Neuronal stem cell (in vitro differentiated cells): ENCODE measurements at regions not wholly inside any gene's neighbourhood (a gene's known extent, or its start where the extent isn't known, plus 50 kb on each side); places are given as distances from the start of the nearest gene placed in this dataset.
"Not testable (repeated sequence)": the region's sequence is repeated elsewhere in the genome, so short reads cannot be mapped to it uniquely, and the experiment has no call there.

Experiments used
- DNase-seq: peaks from one replicate; pipeline ENCODE4 v3.0.0-alpha.2; 2013; ENCODE audit warnings: low spot score
- H2AFZ ChIP-seq: one replicate; pipeline ENCODE4 v1.6.1; 2013; ENCODE audit warnings: mild to moderate bottlenecking, low read length, inconsistent platforms
- H2AK5ac ChIP-seq: 2 replicates; pipeline ENCODE4 v1.6.1; 2013; ENCODE audit warnings: low read depth, mild to moderate bottlenecking, inconsistent platforms, low read length, moderate library complexity, mixed read lengths
- H2BK120ac ChIP-seq: 2 replicates; pipeline ENCODE4 v1.6.1; 2013; ENCODE audit warnings: low read depth, mild to moderate bottlenecking, inconsistent platforms, low read length, moderate library complexity, mixed read lengths
- H2BK12ac ChIP-seq: one replicate; pipeline ENCODE4 v1.6.1; 2013; ENCODE audit warnings: low read length, inconsistent platforms
- H2BK15ac ChIP-seq: 2 replicates; pipeline ENCODE4 v1.6.1; 2013; ENCODE audit warnings: mild to moderate bottlenecking, low read length, inconsistent platforms, mixed read lengths
- H2BK5ac ChIP-seq: one replicate; pipeline ENCODE4 v1.6.1; 2013; ENCODE audit warnings: inconsistent platforms, mild to moderate bottlenecking, low read length, moderate library complexity
- H3K14ac ChIP-seq: one replicate; pipeline ENCODE4 v1.6.1; 2013; ENCODE audit warnings: low read length, inconsistent platforms
- H3K18ac ChIP-seq: 2 replicates; pipeline ENCODE4 v1.6.1; 2013; ENCODE audit warnings: low read length, inconsistent platforms
- H3K23ac ChIP-seq: 2 replicates; pipeline ENCODE4 v1.6.1; 2013; ENCODE audit warnings: low read depth, mild to moderate bottlenecking, mixed read lengths, low read length, inconsistent platforms; ENCODE audit not compliant: poor library complexity
- H3K27ac ChIP-seq: replicated peaks from 3 replicates; pipeline ENCODE4 v1.5.1; 2013; ENCODE audit warnings: low read length, inconsistent platforms
- H3K27me3 ChIP-seq, 3 experiments: 2 replicates each; pipeline ENCODE4 v1.6.1; 2013; ENCODE audit warnings: low read length in 3 of 3, mild to moderate bottlenecking in 2 of 3, inconsistent platforms in 1 of 3, low read depth in 1 of 3, mixed read lengths in 1 of 3, moderate library complexity in 1 of 3; ENCODE audit not compliant: control insufficient read depth in 3 of 3, insufficient read depth in 3 of 3
- H3K36me3 ChIP-seq, 2 donors: replicated peaks in 1 of 2; 2 replicates each; pipeline ENCODE4 v1.6.1; 2013; ENCODE audit warnings: low read length in 2 of 2; ENCODE audit not compliant: control insufficient read depth in 2 of 2, insufficient read depth in 2 of 2
- H3K4ac ChIP-seq: 2 replicates; pipeline ENCODE4 v1.6.1; 2013; ENCODE audit warnings: inconsistent platforms, mild to moderate bottlenecking, low read length, moderate library complexity
- H3K4me1 ChIP-seq, 2 donors: 1 replicate in 1 of 2; 2 replicates in 1 of 2; pipeline ENCODE4 v1.6.1; 2013; ENCODE audit warnings: low read length in 2 of 2, low read depth in 1 of 2; ENCODE audit not compliant: control insufficient read depth in 2 of 2, insufficient read depth in 1 of 2
- H3K4me2 ChIP-seq: one replicate; pipeline ENCODE4 v1.6.1; 2013; ENCODE audit warnings: mild to moderate bottlenecking, low read length, inconsistent platforms; ENCODE audit not compliant: insufficient read depth, poor library complexity, severe bottlenecking
- H3K4me3 ChIP-seq, 2 donors: 2 replicates each; pipeline ENCODE4 v1.5.1; 2013; ENCODE audit warnings: low read length in 2 of 2, mild to moderate bottlenecking in 2 of 2, inconsistent platforms in 1 of 2, moderate library complexity in 1 of 2
- H3K79me1 ChIP-seq: one replicate; pipeline ENCODE4 v1.6.1; 2013; ENCODE audit warnings: low read depth, mild to moderate bottlenecking, inconsistent platforms, low read length, moderate library complexity
- H3K9ac ChIP-seq: one replicate; pipeline ENCODE4 v1.6.1; 2013; ENCODE audit warnings: mild to moderate bottlenecking, low read depth, low read length, inconsistent platforms; ENCODE audit not compliant: poor library complexity
- H3K9me3 ChIP-seq, 2 donors: replicated peaks in 1 of 2; 2 replicates each; pipeline versions ENCODE3 to v1.6.1; 2013; ENCODE audit warnings: low read length in 2 of 2, mild to moderate bottlenecking in 2 of 2, inconsistent platforms in 1 of 2, low read depth in 1 of 2, mixed read lengths in 1 of 2, moderate library complexity in 1 of 2; ENCODE audit not compliant: control insufficient read depth in 2 of 2, insufficient read depth in 1 of 2
- H4K8ac ChIP-seq: one replicate; pipeline ENCODE4 v1.6.1; 2013; ENCODE audit warnings: low read depth, mild to moderate bottlenecking, inconsistent platforms, low read length, moderate library complexity
- H4K91ac ChIP-seq: one replicate; pipeline ENCODE4 v1.6.1; 2013; ENCODE audit warnings: low read length, low read depth, mild to moderate bottlenecking, inconsistent platforms; ENCODE audit not compliant: poor library complexity
- WGBS, 2 donors: extraction: QIAGEN DNeasy Blood & Tissue Kit; methylation state at CpG; one replicate each; pipeline ENCODE4 v1.1.7; 2013; ENCODE audit warnings: missing lambda C conversion rate in 2 of 2, mixed read lengths in 1 of 2; ENCODE audit not compliant: insufficient read length in 2 of 2, insufficient replicate concordance in 1 of 2; ENCODE audit errors: extremely low coverage in 2 of 2; 5-methylcytosine and 5-hydroxymethylcytosine counted together

DNA sequence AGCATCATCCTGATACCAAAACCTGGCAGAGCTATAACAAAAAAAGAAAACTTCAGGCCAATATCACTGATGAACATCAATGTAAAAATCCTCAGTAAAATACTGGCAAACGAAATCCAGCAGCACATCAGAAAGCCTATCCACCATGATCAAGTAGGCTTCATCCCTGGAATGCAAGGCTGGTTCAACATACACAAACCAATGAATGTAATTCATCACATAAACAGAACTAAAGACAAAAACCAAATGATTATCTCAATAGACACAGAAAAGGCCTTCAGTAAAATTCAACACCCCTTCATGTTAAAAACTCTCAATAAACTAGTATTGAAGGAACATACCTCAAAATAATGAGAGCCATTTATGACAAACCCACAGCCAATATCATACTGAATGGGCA lies 58.7 kb upstream of the SNRK start:
- H3K9me3 ChIP-seq, H3K14ac ChIP-seq, H3K18ac ChIP-seq, H3K9ac ChIP-seq, H3K4me3 ChIP-seq, DNase-seq, H2BK120ac ChIP-seq, H3K23ac ChIP-seq, H4K8ac ChIP-seq, H2AFZ ChIP-seq, H4K91ac ChIP-seq, H2AK5ac ChIP-seq, H3K4me2 ChIP-seq, H3K4ac ChIP-seq, H3K27me3 ChIP-seq, H3K79me1 ChIP-seq, H3K4me1 ChIP-seq, H2BK12ac ChIP-seq, H3K36me3 ChIP-seq, H2BK15ac ChIP-seq, H3K27ac ChIP-seq, H2BK5ac ChIP-seq: not testable (repeated sequence)
- WGBS, 2 donors, result no CpG with 5 or more reads among the region's 1 CpG

DNA sequence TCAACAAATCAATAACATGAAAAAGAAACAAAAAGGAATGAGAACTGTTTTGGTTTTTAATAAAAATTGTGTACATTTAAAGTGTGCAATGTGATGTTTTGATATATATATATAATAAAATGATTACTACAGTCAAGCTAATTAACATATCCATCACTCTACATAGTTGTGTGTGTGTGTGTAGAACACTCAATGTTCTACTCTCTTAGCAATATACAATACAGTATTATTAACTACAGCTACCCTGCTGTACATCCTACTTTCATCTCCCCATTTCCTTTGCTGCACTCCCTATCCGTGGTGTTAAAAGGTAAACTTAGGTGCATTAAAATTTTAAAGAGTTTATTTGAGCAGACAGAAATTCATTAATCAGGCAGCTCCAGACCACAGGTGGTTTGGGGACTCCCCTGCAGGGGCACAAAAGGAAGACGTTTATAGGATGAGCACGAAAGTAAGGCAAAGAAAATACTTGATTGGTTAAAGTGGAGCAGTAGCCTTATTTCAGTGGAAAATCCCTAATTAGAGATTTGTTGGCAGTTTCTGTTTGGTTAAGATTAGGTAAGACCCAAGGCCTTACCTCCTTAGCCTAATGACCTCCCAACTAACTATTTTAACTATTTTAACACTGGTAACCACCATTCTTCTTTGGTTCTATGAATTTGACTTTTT lies 61.8 kb upstream of the SNRK start:
- no peak overlapping the region for H2AK5ac ChIP-seq
- no peak overlapping the region for H3K14ac ChIP-seq
- DNase-seq, result no peak
- no peak overlapping the region for H3K23ac ChIP-seq
- H2BK15ac ChIP-seq, result no peak overlapping the region
- no peak overlapping the region for H2BK120ac ChIP-seq
- H3K27ac ChIP-seq, result no peak overlapping the region
- H3K79me1 ChIP-seq, result no peaks in the 10 kb centered on the region
- no peak overlapping the region for H4K8ac ChIP-seq
- H2AFZ ChIP-seq, result no peak overlapping the region
- H2BK12ac ChIP-seq, result no peak overlapping the region
- no peak overlapping the region for H3K9ac ChIP-seq
- no peak overlapping the region for H3K4me2 ChIP-seq
- no peak overlapping the region for H4K91ac ChIP-seq
- no peaks in the 10 kb centered on the region for H3K4me1 ChIP-seq
- no CpG with 5 or more reads among the region's 3 CpGs for WGBS, 2 donors
- no peaks in the 10 kb centered on the region for H3K36me3 ChIP-seq
- H3K4ac ChIP-seq, result no peak overlapping the region
- no peak overlapping the region for H3K4me3 ChIP-seq
- no peak overlapping the region for H3K18ac ChIP-seq
- H3K27me3 ChIP-seq, result no peaks in the 10 kb centered on the region
- peaks cover 5 to 7% of the 10 kb centered on the region in 2 donors for H3K9me3 ChIP-seq
- H2BK5ac ChIP-seq, result no peak overlapping the region

DNA sequence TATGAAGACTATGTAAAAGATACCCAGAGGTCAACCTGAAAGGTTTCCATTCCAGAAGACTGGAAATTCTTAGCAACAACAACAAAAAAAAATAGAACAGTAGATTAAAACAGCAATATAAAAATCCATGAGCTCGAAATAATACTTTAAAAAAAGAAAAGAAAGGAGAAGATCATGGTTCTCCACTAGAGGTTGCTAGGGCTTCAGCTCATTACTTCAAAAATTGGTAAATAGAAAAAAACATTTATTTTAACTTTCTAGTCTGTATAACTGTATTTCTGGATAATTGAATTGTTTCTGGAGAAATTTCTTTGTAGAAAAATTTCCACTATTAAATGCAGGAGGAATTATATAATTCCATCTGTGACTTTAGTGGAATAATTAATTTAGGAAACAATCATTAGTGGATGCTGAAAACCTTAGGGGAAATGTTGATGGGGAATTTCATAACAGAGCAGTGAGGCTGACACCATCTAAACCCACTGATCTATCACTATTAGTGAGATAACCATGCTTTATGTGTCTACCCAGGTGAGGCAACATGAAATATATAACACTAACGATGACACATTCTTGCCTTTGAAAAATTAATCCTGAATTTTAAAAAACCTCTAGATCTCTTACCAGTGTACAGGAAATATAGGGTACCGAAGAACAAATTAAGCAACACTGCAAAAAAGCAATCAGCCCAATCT lies 62.5 kb upstream of the SNRK start:
- no peak overlapping the region for H2AFZ ChIP-seq
- H3K27ac ChIP-seq, result no peak overlapping the region
- H3K4me2 ChIP-seq, result no peak overlapping the region
- no peak for DNase-seq
- no peak overlapping the region for H2BK120ac ChIP-seq
- H3K4me3 ChIP-seq, result no peak overlapping the region
- no peak overlapping the region for H3K23ac ChIP-seq
- no CpG with 5 or more reads among the region's 3 CpGs for WGBS, 2 donors
- H4K91ac ChIP-seq, result no peak overlapping the region
- H2AK5ac ChIP-seq, result no peak overlapping the region
- H3K18ac ChIP-seq, result no peak overlapping the region
- no peaks in the 10 kb centered on the region for H3K36me3 ChIP-seq
- H3K27me3 ChIP-seq, result no peaks in the 10 kb centered on the region
- no peak overlapping the region for H3K14ac ChIP-seq
- H2BK12ac ChIP-seq, result no peak overlapping the region
- no peak overlapping the region for H3K4ac ChIP-seq
- H3K9me3 ChIP-seq, result peaks cover 5 to 7% of the 10 kb centered on the region in 2 donors
- no peak overlapping the region for H4K8ac ChIP-seq
- H3K9ac ChIP-seq, result no peak overlapping the region
- no peaks in the 10 kb centered on the region for H3K4me1 ChIP-seq
- H3K79me1 ChIP-seq, result no peaks in the 10 kb centered on the region
- no peak overlapping the region for H2BK5ac ChIP-seq
- no peak overlapping the region for H2BK15ac ChIP-seq

DNA sequence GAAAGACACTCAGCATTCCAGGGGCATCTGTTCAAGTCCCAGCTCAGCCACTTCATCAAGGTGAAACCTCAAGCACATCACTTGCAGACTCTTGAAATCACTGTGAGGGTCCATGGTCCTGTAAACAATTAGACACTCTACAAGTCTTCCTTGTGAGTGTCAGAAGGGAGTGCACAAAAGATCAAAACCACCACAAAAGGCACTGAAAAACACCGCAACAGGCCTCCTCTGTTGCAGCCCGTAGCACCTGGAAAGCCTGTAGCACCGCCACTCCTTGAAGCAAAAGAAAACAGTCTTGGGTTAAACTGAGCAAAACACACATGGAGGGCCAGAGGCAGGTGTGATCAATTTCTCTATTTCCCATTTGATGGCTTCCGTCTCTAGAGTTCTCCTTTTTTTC lies 63.8 kb upstream of the SNRK start:
- Histone ChIP-seq H3K27me3 (no peaks in the 10 kb centered on the region), H3K79me1 (no peaks in the 10 kb centered on the region), H3K4me2 (no peak overlapping the region), H3K23ac (no peak overlapping the region), H2AK5ac (no peak overlapping the region), H3K14ac (no peak overlapping the region), H3K4me1 (no peaks in the 10 kb centered on the region), H3K36me3 (no peaks in the 10 kb centered on the region), H3K4me3 (no peak overlapping the region), H2BK5ac (no peak overlapping the region), H3K9me3 (peaks cover 5 to 9% of the 10 kb centered on the region in 2 donors), H4K91ac (no peak overlapping the region), H2BK120ac (no peak overlapping the region), H2BK12ac (no peak overlapping the region), H3K9ac (no peak overlapping the region), H2AFZ (no peak overlapping the region), H3K27ac (no peak overlapping the region), H2BK15ac (no peak overlapping the region), H3K18ac (no peak overlapping the region), H3K4ac (no peak overlapping the region), H4K8ac (no peak overlapping the region)
- no peak for DNase-seq
- WGBS, 2 donors, result no CpG with 5 or more reads among the region's 4 CpGs
